IMR-90 (cell line): ENCODE measurements at regions not wholly inside any gene's neighbourhood (a gene's known extent, or its start where the extent isn't known, plus 50 kb on each side); places are given as distances from the start of the nearest gene placed in this dataset.

ENCODE experiments used
- ATAC-seq: fragments of 200-7000 bp; cut with Tn5 transposase; 2 replicates; pipeline ENCODE4 v1.9.1; 2020; ENCODE audit warnings: low read depth, mild to moderate bottlenecking, moderate library complexity
- BruUV-seq: library from RNA; stranded (reverse); fragments of 400-500 nt; replicated peaks from 2 replicates; lab custom pipeline; 2021; lab: Mats Ljungman, UMichigan
- CTCF ChIA-PET: fragments of 300-600 bp; formaldehyde crosslinking; extraction: SDS; loops from one replicate; lab custom pipeline; 2021; ENCODE audit warnings: antibody characterized with exemption; lab: Yijun Ruan, JAX
- POLR2A ChIA-PET: fragments of 300-600 bp; sonication (Branson Sonifier 250); formaldehyde crosslinking; loops from one replicate; lab custom pipeline; 2022; ENCODE audit warnings: antibody characterized with exemption; ENCODE audit not compliant: unreplicated experiment; lab: Charles Lee
- DNase-seq: peaks from one replicate; pipeline ENCODE4 v3.0.0; 2013
- H2AFZ ChIP-seq: replicated peaks from 2 replicates; pipeline ENCODE3; 2013; ENCODE audit warnings: low read length, mild to moderate bottlenecking; ENCODE audit not compliant: poor library complexity
- H2AK5ac ChIP-seq: 2 replicates; pipeline ENCODE4 v1.6.1; 2013; ENCODE audit warnings: low read depth, low read length, inconsistent platforms
- H2AK9ac ChIP-seq: replicated peaks from 2 replicates; pipeline ENCODE3; 2013; ENCODE audit warnings: mild to moderate bottlenecking, low read depth, low read length, moderate library complexity; ENCODE audit not compliant: poor library complexity
- H2BK120ac ChIP-seq: 2 replicates; pipeline ENCODE4 v1.6.1; 2013; ENCODE audit warnings: low read depth, low read length, inconsistent platforms
- H2BK15ac ChIP-seq: 3 replicates; pipeline ENCODE4 v1.6.1; 2013; ENCODE audit warnings: low read depth, low read length, inconsistent platforms
- H2BK20ac ChIP-seq: 2 replicates; pipeline ENCODE4 v1.6.1; 2013; ENCODE audit warnings: low read depth, mild to moderate bottlenecking, inconsistent platforms, low read length, moderate library complexity
- H2BK5ac ChIP-seq: 2 replicates; pipeline ENCODE4 v1.6.1; 2013; ENCODE audit warnings: mild to moderate bottlenecking, low read depth, low read length, inconsistent platforms; ENCODE audit not compliant: poor library complexity, severe bottlenecking
- H3K14ac ChIP-seq: replicated peaks from 2 replicates; pipeline ENCODE4 v1.6.1; 2013; ENCODE audit warnings: low read depth, low read length, inconsistent platforms
- H3K18ac ChIP-seq: 2 replicates; pipeline ENCODE4 v1.6.1; 2013; ENCODE audit warnings: low read depth, low read length, control low read depth
- H3K23ac ChIP-seq: 2 replicates; pipeline ENCODE4 v1.6.1; 2013; ENCODE audit warnings: low read depth, low read length, inconsistent platforms
- H3K27ac ChIP-seq: 2 replicates; pipeline ENCODE4 v1.5.1; 2013; ENCODE audit warnings: mild to moderate bottlenecking, control low read depth, low read length; ENCODE audit not compliant: insufficient read depth
- H3K27me3 ChIP-seq: 2 replicates; pipeline ENCODE4 v1.6.1; 2013; ENCODE audit warnings: low read length; ENCODE audit not compliant: control insufficient read depth, insufficient read depth
- H3K36me3 ChIP-seq: 2 replicates; pipeline ENCODE4 v1.6.1; 2013; ENCODE audit warnings: low read length, mixed read lengths; ENCODE audit not compliant: control insufficient read depth, insufficient read depth
- H3K4ac ChIP-seq: 2 replicates; pipeline ENCODE4 v1.6.1; 2013; ENCODE audit warnings: low read depth, low read length, inconsistent platforms
- H3K4me1 ChIP-seq: 2 replicates; pipeline ENCODE4 v1.6.1; 2013; ENCODE audit warnings: low read length, mixed read lengths; ENCODE audit not compliant: control insufficient read depth, insufficient read depth
- H3K4me2 ChIP-seq: 2 replicates; pipeline ENCODE4 v1.6.1; 2013; ENCODE audit warnings: low read depth, mild to moderate bottlenecking, control low read depth, low read length, moderate library complexity
- H3K4me3 ChIP-seq: 2 replicates; pipeline ENCODE4 v1.5.1; 2013; ENCODE audit warnings: low read depth, mild to moderate bottlenecking, control low read depth, low read length, moderate library complexity; ENCODE audit not compliant: insufficient read depth
- H3K56ac ChIP-seq: 2 replicates; pipeline ENCODE4 v1.6.1; 2013; ENCODE audit warnings: low read length, inconsistent platforms; ENCODE audit not compliant: insufficient read depth; ENCODE audit errors: extremely low read depth
- H3K79me1 ChIP-seq, 2 experiments: 2 replicates each; pipeline ENCODE4 v1.6.1; 2013; ENCODE audit warnings: low read length in 2 of 2, inconsistent platforms in 1 of 2, low read depth in 1 of 2
- H3K9ac ChIP-seq: 2 replicates; pipeline ENCODE4 v1.6.1; 2013; ENCODE audit warnings: low read depth, low read length, control low read depth
- H3K9me1 ChIP-seq: 2 replicates; pipeline ENCODE4 v1.6.1; 2013; ENCODE audit warnings: low read length, inconsistent platforms; ENCODE audit not compliant: insufficient read depth
- H3K9me3 ChIP-seq: 2 replicates; pipeline ENCODE4 v1.6.1; 2013; ENCODE audit warnings: low read length; ENCODE audit not compliant: control insufficient read depth, insufficient read depth
- H4K20me1 ChIP-seq: 2 replicates; pipeline ENCODE4 v1.6.1; 2013; ENCODE audit warnings: low read length, inconsistent platforms; ENCODE audit not compliant: insufficient read depth
- H4K5ac ChIP-seq: 2 replicates; pipeline ENCODE4 v1.6.1; 2013; ENCODE audit warnings: mild to moderate bottlenecking, low read depth, low read length, control low read depth
- H4K8ac ChIP-seq, 2 experiments: 2 replicates each; pipeline ENCODE4 v1.6.1; 2013; ENCODE audit warnings: low read depth in 2 of 2, low read length in 2 of 2, control low read depth in 1 of 2, inconsistent platforms in 1 of 2
- H4K91ac ChIP-seq: 2 replicates; pipeline ENCODE4 v1.6.1; 2013; ENCODE audit warnings: low read depth, low read length, inconsistent platforms; ENCODE audit not compliant: insufficient read depth
- MAFK ChIP-seq: IDR thresholded peaks from 2 replicates; pipeline ENCODE4 v1.6.1; 2012; ENCODE audit warnings: low read depth, low read length, improper control_type of control experiment
- POLR2A ChIP-seq: IDR thresholded peaks from 2 replicates; pipeline ENCODE4 v1.6.1; 2012; ENCODE audit warnings: mild to moderate bottlenecking, low read depth, low read length
- RFX5 ChIP-seq: IDR thresholded peaks from 2 replicates; pipeline ENCODE4 v1.8.0; 2012; ENCODE audit warnings: low read depth, mild to moderate bottlenecking, low read length, moderate library complexity
- WGBS, 2 experiments: methylation state at CpG; one replicate each; pipeline versions ENCODE4 v1.1.5 to v1.1.7; 2013; ENCODE audit warnings: missing lambda C conversion rate in 2 of 2; ENCODE audit not compliant: insufficient read length in 1 of 2; ENCODE audit errors: extremely low coverage in 2 of 2; 5-methylcytosine and 5-hydroxymethylcytosine counted together
- dilution Hi-C: fragments of 300-500 bp; cut with HindIII; formaldehyde crosslinking; loops from one replicate; pipeline ENCODE4 v1.14.3; 2018; ENCODE audit warnings: low sequenced_read_pairs; ENCODE audit not compliant: unreplicated experiment
- in situ Hi-C: fragments of 300-500 bp; cut with MboI; formaldehyde crosslinking; loops from 3 replicates; pipeline ENCODE4 v1.14.3; 2019; ENCODE audit warnings: low sequenced_read_pairs, inconsistent platforms, mixed read lengths
- intact Hi-C: fragments of 100-400 bp; cut with micrococcal nuclease; formaldehyde crosslinking; loops from 2 replicates; pipeline ENCODE4 v1.10.0; 2022
- TF ChIP-seq, protein P1 (sequence below): fragments of 150-350 bp; IDR thresholded peaks from 2 replicates; pipeline ENCODE4 v1.6.1; 2016; ENCODE audit warnings: low read depth, mild to moderate bottlenecking, low read length, moderate library complexity, borderline replicate concordance

DNA sequence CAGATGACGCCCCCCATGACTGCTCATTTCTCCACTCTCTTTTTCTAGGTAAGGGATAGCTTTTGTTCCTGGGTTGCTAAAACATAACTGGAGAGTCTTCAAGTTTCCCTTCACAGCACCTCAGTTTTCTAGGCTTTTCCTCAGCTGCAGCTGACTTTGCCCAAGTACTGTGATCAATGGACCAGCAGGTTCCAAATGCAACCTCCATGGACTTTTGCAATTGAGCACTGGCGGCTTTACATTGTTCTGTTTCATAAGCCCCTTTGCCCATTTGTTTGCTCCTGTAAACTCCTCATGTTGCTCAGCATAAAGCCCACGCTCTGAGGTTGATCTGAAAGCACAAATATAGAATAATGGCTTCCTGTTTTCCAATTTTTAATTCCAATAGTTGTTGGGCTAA, 291.6 kb downstream of the IRS1 start:
- in situ Hi-C loops, result no loop called here
- WGBS, 2 experiments, result no CpG with 5 or more reads among the region's 3 CpGs
- Histone ChIP-seq H2BK5ac (no peak overlapping the region), H2AK9ac (no peak overlapping the region), H3K9me3 (no peaks in the 10 kb centered on the region), H3K23ac (no peak overlapping the region), H2BK15ac (no peak overlapping the region), H2AFZ (no peak overlapping the region), H3K18ac (no peak overlapping the region), H3K4me1 (no peaks in the 10 kb centered on the region), H4K8ac (no peak overlapping the region), H3K14ac (no peak overlapping the region), H3K4ac (no peak overlapping the region), H3K9ac (no peak overlapping the region), H4K91ac (no peak overlapping the region), H3K27me3 (no peaks in the 10 kb centered on the region), H3K56ac (no peak overlapping the region), H4K5ac (no peak overlapping the region), H3K4me2 (no peak overlapping the region), H3K4me3 (no peak overlapping the region), H3K36me3 (no peaks in the 10 kb centered on the region), H2BK120ac (no peak overlapping the region), H3K9me1 (no peaks in the 10 kb centered on the region), H2AK5ac (no peak overlapping the region), H2BK20ac (no peak overlapping the region), H4K20me1 (no peaks in the 10 kb centered on the region), H3K27ac (no peak overlapping the region), H3K79me1 (no peaks in the 10 kb centered on the region)
- CTCF ChIA-PET, result interaction anchor here (0.7 kb wide), 2 partner anchors 394 to 793 kb away, joined by 3 read pairs; no protein-coding TSS in a partner anchor
- ATAC-seq, result no peak
- dilution Hi-C loops, result no loop called here
- POLR2A ChIA-PET, result no interaction called here
- no peak for DNase-seq
- intact Hi-C loops, result no loop called here
- BruUV-seq, result no TSS peak
- TF ChIP-seq, protein P1, sequence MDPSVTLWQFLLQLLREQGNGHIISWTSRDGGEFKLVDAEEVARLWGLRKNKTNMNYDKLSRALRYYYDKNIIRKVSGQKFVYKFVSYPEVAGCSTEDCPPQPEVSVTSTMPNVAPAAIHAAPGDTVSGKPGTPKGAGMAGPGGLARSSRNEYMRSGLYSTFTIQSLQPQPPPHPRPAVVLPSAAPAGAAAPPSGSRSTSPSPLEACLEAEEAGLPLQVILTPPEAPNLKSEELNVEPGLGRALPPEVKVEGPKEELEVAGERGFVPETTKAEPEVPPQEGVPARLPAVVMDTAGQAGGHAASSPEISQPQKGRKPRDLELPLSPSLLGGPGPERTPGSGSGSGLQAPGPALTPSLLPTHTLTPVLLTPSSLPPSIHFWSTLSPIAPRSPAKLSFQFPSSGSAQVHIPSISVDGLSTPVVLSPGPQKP, result no peak
- TF ChIP-seq POLR2A (no peak), MAFK (no peak), RFX5 (no peak)
